Tibial nerve (tissue), 3 donors: ENCODE measurements at regions not wholly inside any gene's neighbourhood (a gene's known extent, or its start where the extent isn't known, plus 50 kb on each side); places are given as distances from the start of the nearest gene placed in this dataset.

Experiments used
- EP300 ChIP-seq, 2 donors: sonication (generic); formaldehyde crosslinking; IDR thresholded peaks; one replicate each; pipeline ENCODE4 v1.6.1; 2017; ENCODE audit warnings: antibody characterized with exemption in 2 of 2, mild to moderate bottlenecking in 1 of 2
- POLR2A ChIP-seq, 2 donors: fragments of 450-650 bp; IDR thresholded peaks; one replicate each; pipeline ENCODE4 v1.6.1; 2017; ENCODE audit warnings: antibody characterized with exemption in 2 of 2, mild to moderate bottlenecking in 2 of 2, moderate library complexity in 2 of 2

- no peak for TF ChIP-seq EP300 (IDR thresholded peaks at IDR 0.05)
- TF ChIP-seq POLR2A (IDR thresholded peaks at IDR 0.05): no peak
These were observed 64.9 kb upstream of the ADCY1 start for GRCh38 chr7:45509222-45509621.
